NCI-H128 (cell line): ENCODE measurements at regions not wholly inside any gene's neighbourhood (a gene's known extent, or its start where the extent isn't known, plus 50 kb on each side); places are given as distances from the start of the nearest gene placed in this dataset.
"Not testable (repeated sequence)": the region's sequence is repeated elsewhere in the genome, so short reads cannot be mapped to it uniquely, and the experiment has no call there.

Experiments
- DNase-seq: peaks from one replicate; lab custom pipeline; 2025; ENCODE audit not compliant: unreplicated experiment; lab: John Stamatoyannopoulos, UW

GRCh38 chr5:147075187-147075586 is 159.6 kb upstream of the STK32A start:
- no peak for DNase-seq

DNA sequence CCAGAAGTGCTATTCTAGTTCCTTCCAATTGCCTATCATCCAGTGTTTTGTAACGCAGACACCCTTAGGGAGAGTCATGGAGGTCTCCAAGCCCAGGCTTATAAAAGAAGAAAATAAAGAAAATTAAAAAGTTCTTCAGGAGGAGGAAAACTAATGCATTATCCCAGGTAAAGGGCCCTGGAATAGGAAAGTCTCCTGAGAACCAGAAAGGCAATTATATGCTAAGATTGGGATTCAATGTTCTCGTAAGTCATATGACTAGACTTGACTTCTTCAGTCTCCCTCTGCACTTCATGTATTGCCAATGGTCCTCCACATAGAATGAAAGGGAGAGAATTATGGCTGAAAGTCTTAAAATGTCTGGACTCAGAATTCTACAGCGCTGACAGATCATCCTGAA is 154.4 kb upstream of the STK32A start:
- DNase-seq = no peak

GRCh38 chr5:147081311-147081764 is 153.5 kb upstream of the STK32A start:
- DNase-seq = no peak

GRCh38 chr5:147084702-147085101 is 150.1 kb upstream of the STK32A start:
- DNase-seq = no peak

- DNase-seq = no peak
These were observed 149.4 kb upstream of the STK32A start for GRCh38 chr5:147085409-147085808.

GRCh38 chr5:147092044-147092443 is 142.8 kb upstream of the STK32A start:
- DNase-seq = no peak

- no peak for DNase-seq
These were observed 141.7 kb upstream of the STK32A start for GRCh38 chr5:147093138-147093537.

- DNase-seq = no peak
These were observed 139.1 kb upstream of the STK32A start for GRCh38 chr5:147095740-147096139.

DNA sequence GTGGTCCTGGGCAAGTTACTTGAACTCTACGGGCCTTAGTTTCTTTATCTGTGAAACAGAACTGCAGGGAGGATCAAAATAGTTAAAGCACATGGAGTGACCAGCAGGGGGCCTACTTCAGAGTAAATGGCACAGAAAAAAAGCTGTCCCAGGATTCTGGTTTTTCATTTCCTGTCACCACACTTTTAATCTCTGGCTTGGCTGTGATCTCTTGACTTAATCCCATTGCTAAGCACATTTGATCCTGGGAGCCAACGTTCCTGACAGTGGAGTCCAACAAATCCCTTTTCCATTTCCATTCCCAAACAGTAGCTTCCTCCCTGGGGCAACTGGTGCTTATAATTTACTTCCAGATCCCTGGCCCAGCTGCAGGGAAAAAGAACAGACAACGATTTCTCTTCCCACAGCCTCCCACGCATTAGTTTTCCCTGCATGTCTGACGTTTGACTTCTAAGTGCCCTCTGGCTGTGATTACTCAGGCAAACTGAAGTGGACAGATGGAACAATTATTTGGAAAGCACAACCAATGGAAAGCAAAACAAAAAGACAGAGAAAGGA is 136.5 kb upstream of the STK32A start:
- DNase-seq = peak; percentile 31

- DNase-seq = no peak
These were observed 133.0 kb upstream of the STK32A start for GRCh38 chr5:147101659-147102369.

DNA sequence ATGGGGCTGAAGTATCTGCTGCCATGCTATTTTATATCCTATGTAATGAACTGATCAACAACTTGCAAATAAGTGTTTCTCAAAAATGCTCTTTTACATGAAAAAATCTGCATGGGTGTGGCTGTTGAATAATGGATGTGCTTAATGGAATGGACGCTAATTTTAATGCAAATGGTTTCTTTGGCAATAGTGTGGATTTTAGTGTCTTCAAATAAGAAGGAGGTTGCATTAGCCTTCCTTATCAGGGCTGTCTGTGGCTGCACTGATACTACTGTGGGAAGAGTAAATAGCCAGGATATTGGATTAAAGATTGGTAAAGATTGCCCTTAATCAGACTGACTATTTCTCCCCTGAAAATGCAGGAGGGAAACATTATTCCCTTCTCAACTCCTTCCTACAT is 121.9 kb upstream of the STK32A start:
- no peak for DNase-seq

- no peak for DNase-seq
These were observed 120.9 kb upstream of the STK32A start for GRCh38 chr5:147113967-147114366.

DNA sequence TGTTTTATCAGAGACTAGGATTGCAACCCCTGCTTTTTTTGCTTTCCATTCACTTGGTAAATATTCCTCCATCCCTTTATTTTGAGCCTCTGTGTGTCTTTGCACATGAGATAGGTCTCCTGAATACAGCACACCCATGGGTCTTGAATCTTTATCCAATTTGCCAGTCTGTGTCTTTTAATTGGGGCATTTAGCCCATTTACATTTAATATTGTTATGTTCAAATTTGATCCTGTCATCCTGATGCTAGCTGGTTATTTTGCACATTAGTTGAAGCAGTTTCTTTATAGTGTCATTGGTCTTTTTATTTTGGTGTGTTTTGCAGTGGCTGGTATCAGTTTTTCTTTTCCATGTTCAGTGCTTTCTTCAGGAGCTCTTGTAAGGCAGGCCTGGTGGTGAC is 95.1 kb upstream of the STK32A start:
- DNase-seq = not testable (repeated sequence)

GRCh38 chr5:147140558-147140957 is 94.3 kb upstream of the STK32A start:
- no peak for DNase-seq

DNA sequence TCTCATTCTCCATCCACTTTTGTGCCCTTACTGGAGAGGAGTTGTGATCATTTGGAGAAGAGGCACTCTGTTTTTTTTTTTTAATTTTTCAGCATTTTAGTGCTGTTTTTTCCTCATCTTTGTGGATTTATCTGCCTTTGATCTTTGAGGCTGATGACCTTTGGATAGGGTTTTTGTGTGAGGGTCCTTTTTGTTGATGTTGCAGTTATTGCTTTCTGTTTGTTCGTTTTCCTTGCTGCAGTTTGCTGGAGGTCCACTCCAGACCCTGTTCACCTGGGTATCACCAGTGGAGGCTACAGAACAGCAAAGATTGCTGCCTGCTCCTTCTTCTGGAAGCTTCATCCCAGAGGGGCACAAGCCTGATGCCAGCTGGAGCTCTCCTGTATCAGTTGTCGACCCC is 93.2 kb upstream of the STK32A start:
- not testable (repeated sequence) for DNase-seq

GRCh38 chr5:147143215-147143614 is 91.6 kb upstream of the STK32A start:
- DNase-seq = no peak

DNA sequence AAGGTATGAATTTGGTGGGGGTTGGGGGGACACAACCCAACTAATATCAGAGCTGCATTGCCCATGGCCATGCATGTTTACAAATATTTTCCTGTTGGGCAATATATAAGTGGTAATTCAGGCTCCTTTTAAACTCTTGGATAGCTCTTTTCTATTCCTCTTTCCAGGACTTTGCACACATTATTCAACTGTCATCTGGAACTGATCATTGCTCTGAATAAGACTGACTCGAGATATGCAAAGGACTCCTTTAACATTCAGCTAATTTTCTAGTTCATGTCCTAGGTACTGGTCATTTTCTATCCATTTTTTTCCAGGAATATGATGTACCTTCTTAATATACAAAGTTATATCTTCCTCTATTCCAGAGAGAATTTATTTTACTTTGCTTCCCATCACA is 89.5 kb upstream of the STK32A start:
- no peak for DNase-seq

- no peak for DNase-seq
These were observed 86.1 kb upstream of the STK32A start for GRCh38 chr5:147148715-147149114.

- DNase-seq = no peak
These were observed 82.7 kb upstream of the STK32A start for GRCh38 chr5:147152086-147152485.

GRCh38 chr5:147154809-147155208 is 80.0 kb upstream of the STK32A start:
- no peak for DNase-seq

GRCh38 chr5:147156012-147156411 is 78.8 kb upstream of the STK32A start:
- no peak for DNase-seq

GRCh38 chr5:147160902-147161700 is 73.7 kb upstream of the STK32A start:
- no peak for DNase-seq
